ENCODE measurements at regions not wholly inside any gene's neighbourhood (a gene's known extent, or its start where the extent isn't known, plus 50 kb on each side); places are given as distances from the start of the nearest gene placed in this dataset.
"Not testable (repeated sequence)": the region's sequence is repeated elsewhere in the genome, so short reads cannot be mapped to it uniquely, and the experiment has no call there.

DNA sequence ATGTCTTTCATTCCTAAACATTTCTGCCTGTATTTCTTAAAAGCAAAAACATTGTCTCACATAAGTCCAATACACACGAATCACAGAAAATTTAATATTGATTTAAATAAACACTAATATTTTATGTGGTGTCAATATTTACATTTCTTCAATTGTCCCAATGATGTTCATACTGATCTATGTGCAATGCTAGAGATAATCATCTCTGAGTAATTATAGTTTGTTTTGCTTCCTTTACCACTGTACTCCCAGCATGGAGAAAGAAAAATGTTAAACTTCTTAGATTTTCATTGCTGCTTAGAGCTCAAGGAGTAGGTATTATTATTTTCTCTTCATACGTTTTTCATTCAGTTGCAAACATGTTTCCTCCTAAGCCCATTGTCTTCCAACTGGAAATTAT is 434.2 kb upstream of the PRR20A start:
- no peak for DNase-seq (ENCODE audit: low read depth)

DNA sequence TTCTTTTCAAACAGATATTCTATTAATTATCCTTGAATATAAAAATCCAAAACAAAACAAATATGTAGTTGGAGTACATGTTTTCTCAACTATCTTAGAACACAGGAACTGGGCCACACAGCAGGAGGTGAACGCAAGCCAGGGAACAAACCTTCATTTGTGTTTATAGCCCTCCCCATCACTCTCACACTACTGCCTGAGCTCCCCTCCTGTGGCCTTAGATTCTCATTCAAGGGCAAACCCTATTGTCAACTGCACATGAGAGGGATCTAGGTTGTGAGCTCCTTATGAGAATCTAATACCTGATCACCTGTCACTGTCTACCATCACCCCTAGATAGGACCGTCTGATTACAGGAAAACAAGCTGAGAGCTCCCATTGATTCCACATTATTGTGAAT is 427.1 kb upstream of the PRR20A start:
- DNase-seq (ENCODE audit: low read depth): no peak

DNA sequence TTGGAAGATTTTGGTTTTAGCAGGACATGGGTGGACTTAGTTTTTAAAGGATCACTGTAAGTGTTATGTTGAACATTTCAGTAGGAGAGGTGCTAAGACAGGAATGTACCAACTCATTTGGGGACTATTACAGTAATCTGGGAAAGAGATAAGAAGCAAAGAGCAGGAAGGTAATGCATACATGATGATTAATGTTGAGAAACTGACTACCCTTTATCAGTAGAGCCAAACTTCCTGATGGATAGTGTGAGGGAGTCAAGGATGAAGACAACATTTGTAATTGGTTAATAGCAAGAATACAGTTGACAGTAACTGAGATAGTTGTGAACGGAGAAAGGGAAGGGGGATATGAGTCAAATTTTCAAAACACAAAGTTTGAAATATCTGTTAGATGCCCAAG is 421.9 kb upstream of the PRR20A start:
- DNase-seq (ENCODE audit: low read depth): peak; percentile 20

DNA sequence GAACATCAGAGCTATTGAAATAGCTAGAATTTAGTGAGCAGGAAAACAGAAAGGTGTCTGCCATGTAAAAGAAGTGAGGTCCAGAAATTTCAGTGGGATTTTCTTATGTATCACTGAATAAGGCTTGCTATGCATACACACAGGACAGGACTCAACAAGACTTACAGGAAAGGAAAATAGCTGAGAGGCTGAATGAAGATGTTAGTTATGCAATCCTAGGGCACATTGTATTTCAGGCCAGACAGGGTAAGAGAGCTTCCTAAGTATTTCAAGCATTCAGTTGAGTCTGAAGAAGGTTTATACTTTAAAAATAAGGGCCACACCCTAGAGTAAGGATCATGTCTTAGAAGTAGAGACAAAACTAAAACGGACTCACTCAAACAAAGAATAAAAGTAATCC is 419.9 kb upstream of the PRR20A start:
- no peak for DNase-seq (ENCODE audit: low read depth)

DNA sequence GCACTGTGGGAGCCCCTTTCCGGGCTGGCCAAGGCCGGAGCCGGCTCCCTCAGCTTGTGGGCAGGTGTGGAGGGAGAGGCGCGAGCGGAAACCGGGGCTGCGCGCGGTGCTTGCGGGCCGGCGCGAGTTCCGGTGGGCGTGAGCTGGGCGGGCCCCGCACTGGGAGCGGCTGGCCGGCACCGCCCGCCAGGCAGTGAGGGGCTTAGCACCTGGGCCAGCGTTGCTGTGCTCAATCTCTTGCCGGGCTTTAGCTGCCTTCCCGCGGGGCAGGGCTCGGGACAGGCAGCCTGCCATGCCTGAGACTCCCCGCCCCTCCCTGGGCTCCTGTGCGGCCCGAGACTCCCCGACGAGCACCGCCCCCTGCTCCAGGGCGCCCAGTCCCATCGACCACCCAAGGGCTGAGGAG is 405.2 kb upstream of the PRR20A start:
- no peak for DNase-seq (ENCODE audit: low read depth)

DNA sequence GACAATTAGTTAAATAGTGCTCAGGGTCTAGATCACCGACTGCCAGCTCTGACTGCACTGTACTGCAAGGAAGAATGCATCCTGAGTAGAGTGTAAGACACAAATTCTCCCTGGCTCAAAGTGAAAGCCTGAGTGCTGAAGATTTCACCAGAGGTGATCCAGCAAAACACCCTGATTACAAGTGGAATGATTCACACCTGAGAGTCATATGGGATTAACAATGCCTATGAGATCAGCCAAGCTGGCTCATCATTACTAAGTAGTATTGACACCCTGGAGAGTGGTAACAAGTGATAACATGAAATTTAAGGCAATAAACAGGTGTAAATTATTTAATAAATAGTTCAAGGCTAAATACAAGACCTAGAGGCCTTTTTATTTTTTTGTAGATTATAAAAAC is 403.8 kb upstream of the PRR20A start:
- no peak for DNase-seq (ENCODE audit: low read depth)

DNA sequence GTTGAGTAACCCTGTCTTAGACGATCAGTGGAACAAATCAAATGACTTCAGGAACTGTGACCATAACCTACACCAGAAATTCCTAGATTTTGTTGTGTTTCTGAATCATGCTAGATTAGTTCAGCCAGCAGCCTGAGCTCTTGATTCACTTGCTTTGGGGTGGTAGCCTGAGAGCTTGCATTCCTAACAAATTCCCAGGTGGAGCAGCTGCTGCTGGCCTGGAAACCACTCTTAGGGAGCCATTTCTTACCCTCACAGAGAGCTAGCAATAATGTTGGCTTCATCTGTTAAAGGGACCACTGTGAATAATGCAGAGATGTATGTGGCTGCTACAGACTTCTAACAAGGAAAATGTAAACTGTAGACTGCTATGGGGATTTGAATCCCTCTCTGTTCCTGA is 388.1 kb upstream of the PRR20A start:
- DNase-seq (ENCODE audit: low read depth): no peak

DNA sequence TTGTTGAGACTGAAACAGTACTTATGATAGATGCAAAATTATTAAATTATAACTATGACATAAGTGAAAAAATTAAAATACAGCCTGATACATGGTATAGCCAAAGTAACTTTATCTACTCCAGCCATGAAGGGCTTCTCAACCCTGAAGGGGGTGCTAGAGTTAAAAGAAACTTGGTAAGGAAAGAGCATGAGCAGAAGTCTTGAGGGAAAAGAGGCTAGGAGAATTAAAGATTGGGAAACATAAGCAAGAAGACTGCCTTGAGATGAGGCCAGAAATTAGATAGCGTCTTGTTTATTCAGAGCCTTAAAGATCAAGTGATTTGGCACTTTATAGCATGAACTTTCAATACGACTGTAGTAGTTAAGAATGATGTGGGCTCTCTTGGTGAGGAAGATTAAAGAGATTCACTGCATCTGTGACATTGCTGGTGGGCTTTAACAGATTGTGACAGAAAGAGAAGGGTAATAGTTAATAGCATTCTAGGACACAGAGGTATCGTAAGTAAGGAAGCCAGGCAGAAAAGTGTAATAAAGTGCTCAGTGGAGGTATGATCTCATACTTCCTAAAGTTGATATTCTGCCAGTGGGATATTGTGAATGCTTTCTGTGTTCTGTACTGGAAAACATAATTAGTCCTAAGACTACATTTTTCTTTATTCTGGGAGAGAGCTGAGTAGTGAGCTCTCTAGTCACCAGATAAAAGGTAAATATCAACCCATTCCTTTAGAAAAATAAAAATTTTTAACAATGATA is 385.4 kb upstream of the PRR20A start:
- no peak for DNase-seq (ENCODE audit: low read depth)

DNA sequence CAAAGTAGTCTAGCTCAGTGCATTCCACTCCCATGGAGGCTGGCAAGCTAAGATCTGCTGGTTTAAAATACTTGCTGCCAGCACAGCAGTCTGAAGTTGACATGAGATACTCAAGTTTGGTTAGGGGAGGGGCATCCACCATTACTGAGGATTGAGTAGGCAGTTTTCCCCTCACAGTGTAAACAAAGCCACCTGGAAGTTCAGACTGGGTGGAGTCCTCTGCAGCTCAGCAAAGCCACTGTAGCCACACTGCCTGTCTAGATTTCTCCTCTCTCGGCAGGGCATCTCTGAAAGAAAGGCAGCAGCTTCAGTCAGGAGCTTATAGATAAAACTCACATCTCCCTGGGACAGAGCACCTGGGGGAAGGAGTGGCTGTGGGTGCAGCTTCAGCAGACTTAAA is 377.4 kb upstream of the PRR20A start:
- DNase-seq (ENCODE audit: low read depth): not testable (repeated sequence)

DNA sequence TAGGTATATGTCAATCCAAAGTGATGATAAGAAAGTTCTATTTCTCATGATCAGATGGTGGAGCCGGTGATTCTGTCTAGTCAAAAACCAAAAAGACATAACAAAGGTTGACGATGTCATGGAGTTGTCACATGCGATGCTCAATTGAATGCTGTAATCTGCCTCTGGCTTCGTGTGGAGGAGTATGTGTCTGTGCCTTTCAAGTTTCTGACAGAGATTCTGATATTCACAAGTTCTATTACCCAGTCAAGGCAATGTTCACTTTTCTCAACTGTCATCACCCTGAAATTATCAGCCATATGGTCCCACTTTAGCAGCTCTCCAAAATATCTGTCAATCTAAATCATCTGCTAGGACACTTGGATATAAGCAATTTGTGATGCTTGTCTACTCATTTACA is 367.6 kb upstream of the PRR20A start:
- DNase-seq (ENCODE audit: low read depth): no peak

DNA sequence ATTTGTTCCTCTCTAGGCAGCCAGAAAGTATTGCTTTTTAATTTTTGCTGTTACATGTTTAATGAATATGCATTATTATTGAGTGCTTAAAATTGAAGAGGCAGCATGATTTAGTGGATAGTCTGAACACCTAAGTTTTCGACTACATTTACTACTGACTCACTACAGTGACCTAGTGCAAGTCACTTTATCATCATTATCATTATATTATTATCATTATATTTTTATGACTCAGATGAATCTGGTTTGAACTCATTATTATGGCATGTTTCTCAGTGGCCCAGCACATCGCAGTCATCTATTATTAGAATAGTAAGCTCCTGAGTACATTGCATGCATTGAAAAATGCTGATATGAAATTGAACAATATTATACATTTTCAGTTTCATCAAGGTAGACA is 351.2 kb upstream of the PRR20A start:
- no peak for DNase-seq (ENCODE audit: low read depth)

DNA sequence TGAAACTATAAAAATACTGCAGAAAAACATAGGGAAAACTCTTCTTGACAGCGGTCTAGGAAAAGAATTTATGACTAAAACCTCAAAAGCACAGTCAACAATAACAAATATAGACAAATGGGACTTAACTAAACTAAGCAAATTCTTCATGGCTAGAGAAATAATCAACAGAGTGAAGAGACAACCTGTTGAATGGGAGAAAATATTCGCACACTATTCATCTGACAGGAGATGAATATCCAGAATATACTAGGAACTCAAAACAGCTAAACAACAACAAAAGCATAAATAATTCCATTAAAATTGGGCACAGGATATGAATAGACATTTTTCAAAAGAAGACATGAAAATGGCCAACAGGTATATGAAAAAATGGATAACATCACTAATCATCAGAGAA is 303.6 kb upstream of the PRR20A start:
- no peak for DNase-seq (ENCODE audit: low read depth)

DNA sequence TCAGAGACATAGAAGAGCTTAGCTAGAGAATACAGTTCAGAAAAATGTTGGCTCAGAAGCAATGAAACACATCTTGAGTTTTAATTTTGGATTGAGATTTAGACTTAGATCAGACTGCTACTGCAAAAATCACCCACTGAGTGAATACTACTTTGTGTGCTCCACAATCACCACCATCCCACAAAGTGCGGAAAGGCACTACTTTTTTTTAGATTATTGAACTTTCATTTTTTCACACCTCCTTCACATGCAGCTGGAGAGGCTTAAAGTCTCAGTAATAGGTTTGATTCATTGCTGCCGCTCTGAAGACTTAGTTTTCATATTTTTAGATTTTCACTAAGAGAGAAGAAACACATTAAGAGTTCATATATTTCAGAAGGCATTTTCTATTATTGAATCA is 289.9 kb upstream of the PRR20A start:
- no peak for DNase-seq (ENCODE audit: low read depth)

DNA sequence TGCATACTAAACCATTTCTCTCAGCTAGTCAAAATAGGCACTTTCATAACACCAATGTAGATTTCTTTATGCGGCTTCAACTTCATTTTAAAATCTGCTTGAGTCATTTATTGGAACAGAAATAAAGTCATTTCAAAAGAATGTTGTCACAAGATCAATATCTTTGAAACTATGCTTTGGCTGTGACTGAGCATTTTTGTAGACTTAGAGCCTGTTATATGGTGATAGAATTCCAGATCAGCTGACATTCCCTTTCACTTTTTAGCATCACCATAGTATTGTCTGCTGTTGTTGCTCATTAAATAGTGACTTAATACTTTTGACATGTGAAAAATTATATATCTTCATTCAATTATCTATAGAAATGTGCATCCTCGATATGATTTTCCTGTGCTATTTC is 279.2 kb upstream of the PRR20A start:
- DNase-seq (ENCODE audit: low read depth): no peak

DNA sequence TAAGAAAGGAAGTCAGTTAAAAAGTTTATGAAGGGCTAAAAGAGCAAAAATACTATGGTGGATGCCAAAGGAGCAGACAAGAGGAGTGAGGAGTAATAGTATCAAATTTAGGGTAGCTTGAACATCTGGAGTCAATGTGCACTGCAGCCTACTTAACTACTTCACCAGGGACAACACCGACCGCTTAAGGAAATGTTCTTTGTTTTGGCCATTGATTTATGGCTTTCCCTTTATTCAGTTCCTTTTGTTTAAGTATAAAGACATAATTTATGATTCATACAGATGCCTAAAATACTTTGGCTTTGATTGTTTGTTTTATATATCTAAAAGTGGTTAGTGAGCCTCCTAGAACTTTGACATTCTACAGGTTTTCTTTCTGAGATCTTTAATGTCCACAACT is 276.3 kb upstream of the PRR20A start:
- DNase-seq (ENCODE audit: low read depth): no peak

DNA sequence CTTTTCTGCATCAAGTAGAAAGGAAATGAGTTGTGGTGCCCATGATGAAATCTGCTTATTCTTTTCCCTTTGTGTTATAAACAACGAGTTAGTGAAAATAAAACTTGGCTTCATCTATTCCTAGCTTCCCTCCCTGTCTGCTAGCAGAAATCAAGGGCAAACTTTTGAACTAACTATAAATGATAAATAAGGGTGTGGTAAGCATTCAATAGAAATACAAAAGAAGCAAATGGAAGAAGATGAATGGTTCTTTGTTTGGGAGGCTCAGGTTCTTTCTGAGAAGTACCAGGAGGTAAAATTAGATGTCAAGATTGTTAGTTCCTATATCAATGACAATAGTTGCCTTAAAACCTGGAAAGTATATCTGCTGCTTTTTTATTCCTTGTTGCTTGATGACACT is 275.3 kb upstream of the PRR20A start:
- no peak for DNase-seq (ENCODE audit: low read depth)

DNA sequence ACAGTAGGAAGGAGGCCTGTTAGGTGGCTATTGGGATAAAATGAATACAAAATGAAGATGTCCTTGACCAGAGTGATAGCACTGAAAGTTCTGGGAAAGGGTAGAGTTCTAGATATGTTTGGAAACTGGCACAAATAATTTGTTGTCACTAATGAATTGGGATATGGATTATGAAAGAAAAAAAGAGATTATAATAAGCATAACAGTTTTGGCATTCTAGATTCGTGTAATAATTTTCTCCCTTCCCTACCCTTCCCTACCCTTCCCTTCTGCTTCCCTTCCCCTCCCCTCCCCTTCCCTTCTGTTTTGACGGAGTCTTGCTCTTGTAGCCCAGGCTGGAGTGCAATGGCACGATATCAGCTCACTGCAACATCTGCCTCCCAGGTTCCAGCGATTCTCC is 271.0 kb upstream of the PRR20A start:
- no peak for DNase-seq (ENCODE audit: low read depth)

DNA sequence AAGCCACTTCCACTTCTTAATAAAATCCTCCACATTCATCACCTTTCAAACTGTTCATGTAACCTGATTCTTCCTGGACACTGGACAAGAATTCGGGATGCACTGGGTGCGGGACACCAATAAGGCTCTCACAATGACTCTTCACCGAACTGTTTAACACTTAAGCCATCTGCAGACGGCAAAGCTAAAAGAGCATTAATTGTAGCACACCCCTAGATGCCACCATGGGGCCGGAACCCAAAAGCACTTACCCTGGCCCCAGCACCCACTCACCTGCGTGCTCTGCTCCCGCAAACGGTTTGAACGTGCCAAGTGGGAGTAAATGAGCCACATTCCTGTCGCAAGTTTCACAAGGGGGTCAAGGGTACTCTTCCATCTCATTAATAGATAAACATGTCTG is 254.3 kb upstream of the PRR20A start:
- no peak for DNase-seq (ENCODE audit: low read depth)

DNA sequence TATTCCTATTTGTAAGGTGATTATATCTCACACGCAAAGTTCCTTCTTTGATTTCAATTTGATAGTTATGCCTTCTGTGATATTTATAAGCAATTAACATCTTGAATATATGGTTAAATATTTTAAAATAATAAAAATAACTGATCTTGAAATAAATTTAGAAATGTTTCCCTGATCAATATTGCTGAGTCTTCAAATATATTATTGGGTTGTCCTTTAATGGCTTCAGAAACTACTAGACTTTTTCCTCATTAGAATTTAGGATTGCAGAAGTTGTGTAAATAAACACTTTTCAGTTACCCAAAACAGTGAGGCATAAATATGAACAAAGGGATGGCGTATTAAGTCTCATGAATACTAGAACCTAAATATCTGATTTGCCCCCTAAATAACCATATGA is 252.3 kb upstream of the PRR20A start:
- DNase-seq (ENCODE audit: low read depth): no peak

DNA sequence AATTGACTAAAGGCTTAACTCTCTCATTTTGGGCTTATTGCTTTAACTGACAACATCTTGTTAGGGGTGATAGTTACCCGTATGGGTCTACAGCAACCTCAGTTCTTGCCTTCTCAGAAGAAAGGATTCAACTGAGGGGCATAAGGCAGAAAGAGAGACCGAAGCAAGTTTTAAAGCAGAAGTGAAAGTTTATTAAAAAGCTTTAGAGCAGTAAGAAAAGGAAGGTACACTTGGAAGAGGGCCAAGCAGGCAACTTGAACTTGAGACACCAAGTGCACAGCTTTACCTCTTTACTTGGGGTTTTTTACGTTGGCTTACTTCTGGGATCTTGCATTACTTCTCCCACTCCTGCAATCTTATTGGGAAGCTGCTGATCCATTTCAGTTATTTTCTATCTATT is 246.9 kb upstream of the PRR20A start:
- no peak for DNase-seq (ENCODE audit: low read depth)

DNA sequence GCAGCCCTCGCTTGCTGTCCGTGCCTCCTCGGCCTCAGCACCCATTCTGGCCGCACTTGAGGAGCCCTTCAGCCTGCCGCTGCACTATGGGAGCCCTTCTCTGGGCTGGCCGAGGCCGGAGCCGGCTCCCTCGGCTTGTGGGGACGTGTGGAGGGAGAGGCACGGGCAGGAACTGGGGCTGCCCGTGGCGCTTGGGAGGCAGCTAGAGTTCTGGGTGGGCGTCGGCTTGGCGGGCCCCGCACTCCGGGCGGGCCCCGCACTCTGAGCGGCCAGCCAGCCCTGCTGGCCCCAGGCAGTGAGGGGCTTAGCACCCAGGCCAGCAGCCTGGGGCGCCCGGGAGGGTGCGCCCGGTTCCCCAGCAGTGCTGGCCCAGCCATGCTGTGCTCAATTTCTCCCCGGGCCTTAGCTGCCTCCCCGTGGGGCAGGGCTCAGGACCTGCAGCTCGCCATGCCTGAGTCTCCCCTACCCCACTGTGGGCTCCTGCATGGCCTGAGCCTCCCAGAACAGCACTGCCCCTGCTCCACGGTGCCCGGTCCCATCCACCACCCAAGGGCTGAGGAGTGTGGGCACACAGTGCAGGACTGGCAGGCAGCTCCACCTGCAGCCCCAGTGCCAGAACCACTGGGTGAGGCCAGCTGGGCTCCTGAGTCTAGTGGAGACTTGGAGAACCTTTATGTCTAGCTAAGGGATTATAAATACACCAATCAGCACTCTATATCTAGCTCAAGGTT is 240.0 kb upstream of the PRR20A start:
- DNase-seq (ENCODE audit: low read depth): no peak

DNA sequence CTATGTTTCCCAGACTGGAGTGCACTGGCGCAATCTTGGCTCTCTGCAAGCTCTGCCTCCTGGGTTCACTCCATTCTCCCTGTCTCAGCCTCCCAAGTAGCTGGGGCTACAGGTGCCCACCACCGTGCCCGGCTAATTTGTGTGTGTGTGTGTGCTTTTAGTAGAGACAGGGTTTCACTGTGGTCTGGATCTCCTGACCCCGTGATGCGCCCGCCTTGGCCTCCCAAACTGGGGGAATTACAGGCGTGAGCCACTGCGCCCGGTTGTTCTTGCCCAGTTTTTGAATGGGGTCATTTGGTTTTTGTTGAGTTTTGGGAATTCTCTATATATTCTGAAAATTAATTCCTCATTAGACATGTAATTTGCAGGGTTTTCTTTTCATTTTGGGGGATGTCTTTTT is 238.4 kb upstream of the PRR20A start:
- DNase-seq (ENCODE audit: low read depth): no peak

DNA sequence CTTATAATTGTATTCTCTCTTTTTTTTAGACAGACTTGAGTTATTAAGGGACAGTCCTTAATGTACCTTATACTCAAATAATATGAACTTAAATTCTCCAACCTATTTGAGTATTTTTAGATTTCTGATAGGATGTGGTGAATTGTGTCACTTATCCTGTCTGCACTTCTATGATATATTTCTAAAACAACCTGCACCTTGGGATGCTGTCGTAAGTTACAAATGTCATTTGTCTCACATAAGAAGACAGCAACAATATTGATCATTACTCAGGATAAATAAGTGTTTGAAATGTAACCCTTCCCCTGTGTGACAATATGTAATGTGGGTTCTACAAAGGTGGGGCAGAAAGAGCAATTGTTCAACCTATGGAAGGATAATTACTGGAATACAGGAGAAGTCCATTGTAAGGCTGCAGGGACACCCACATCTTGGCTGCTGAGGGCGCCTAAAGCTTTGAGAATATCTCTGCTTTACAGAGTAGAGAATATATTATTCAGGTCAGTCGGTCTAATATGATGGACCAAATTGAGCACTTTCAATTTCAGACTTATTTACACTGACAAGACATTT is 236.9 kb upstream of the PRR20A start:
- DNase-seq (ENCODE audit: low read depth): no peak

DNA sequence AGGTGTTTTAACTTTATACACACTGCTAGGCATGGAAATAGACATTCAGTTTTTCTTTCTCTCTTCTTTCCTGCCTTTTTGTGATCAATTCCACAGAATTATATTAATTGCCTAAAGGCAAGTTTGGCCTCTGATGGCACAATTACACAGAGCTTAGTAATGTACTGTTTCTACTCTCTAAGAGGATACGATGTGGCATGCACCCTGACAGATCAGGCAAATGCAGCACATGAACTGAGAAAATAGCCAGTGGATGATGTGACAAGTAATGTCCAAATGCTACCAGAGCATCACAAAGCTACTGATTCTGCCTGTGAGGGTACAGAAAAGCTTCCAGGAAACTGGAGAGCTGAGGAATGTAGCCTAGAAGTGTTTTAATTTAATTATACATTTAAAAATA is 233.8 kb upstream of the PRR20A start:
- no peak for DNase-seq (ENCODE audit: low read depth)

All from CMK (cell line).